DMS114 treated with DMSO at 0.1 percent for 48 hours (cell line): ENCODE measurements at regions not wholly inside any gene's neighbourhood (a gene's known extent, or its start where the extent isn't known, plus 50 kb on each side); places are given as distances from the start of the nearest gene placed in this dataset.

Source experiments
- DNase-seq: peaks from one replicate; lab custom pipeline; 2025; ENCODE audit not compliant: unreplicated experiment; lab: John Stamatoyannopoulos, UW

GRCh38 chr5:18027241-18027867 is 393.1 kb downstream of the TAF11L14 start:
- DNase-seq, result no peak

GRCh38 chr5:18028036-18028435 is 393.8 kb downstream of the TAF11L14 start:
- no peak for DNase-seq

- DNase-seq, result no peak
Measured at GRCh38 chr5:18032744-18033143, 398.5 kb downstream of the TAF11L14 start.

GRCh38 chr5:18036531-18036930 is 402.3 kb downstream of the TAF11L14 start:
- no peak for DNase-seq

DNA sequence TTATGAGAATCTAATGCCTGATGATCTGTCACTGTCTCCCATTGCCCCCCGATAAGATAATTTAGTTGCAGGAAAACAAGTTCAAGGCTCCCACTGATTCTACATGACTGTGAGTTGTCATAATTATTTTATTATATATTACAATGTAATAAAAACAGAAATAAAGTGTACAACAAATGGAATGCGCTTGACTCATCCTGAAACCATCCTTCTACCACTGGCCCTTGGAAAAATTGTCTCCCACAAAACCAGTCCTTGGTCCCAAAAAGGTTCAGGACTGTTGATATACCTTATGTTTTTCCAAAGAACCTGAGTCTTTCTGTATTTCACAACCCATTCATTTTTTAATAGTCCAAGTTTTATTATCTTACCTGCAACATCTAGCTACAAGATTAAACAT is 403.5 kb downstream of the TAF11L14 start:
- no peak for DNase-seq

GRCh38 chr5:18043344-18043743 is 409.1 kb downstream of the TAF11L14 start:
- no peak for DNase-seq

- DNase-seq, result no peak
Measured at GRCh38 chr5:18048449-18048848, 414.2 kb downstream of the TAF11L14 start.

DNA sequence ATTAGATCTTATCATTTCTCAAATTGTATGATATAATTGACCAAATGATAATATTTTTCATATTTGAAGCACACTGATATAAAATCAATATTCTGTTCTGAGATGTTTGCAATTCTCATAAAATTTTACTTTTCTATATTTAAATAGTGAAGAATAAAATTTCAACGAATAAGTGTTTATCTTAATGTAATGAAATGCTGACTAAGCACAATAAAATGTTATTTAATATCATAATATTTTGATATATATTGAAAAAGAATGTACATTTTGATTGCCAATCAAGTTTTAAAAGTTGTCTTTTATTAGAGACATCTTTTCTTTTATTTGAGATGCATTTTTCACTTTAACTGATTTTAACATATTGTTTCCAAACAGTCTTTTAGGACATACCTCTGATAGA is 416.1 kb downstream of the TAF11L14 start:
- no peak for DNase-seq

- DNase-seq, result no peak
Measured at GRCh38 chr5:18050776-18051175, 416.5 kb downstream of the TAF11L14 start.

DNA sequence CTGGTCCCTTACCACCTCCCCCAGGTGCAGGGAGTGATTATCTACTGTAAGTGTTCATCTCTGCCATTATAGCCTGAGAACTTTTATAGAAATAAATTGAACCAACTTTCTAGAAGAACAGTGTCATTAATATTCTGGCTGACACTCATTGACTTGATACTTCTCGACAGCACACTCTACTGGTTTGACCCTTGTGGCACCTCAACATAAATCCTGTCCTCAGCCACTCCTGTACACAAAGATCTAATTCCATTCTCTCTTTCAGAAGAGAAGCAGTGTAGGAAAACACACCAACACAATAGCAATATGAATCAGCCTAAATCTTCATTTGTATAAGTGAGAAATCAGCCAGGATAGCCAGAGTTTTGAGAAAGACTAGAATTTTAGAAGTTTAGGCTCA is 417.7 kb downstream of the TAF11L14 start:
- no peak for DNase-seq

DNA sequence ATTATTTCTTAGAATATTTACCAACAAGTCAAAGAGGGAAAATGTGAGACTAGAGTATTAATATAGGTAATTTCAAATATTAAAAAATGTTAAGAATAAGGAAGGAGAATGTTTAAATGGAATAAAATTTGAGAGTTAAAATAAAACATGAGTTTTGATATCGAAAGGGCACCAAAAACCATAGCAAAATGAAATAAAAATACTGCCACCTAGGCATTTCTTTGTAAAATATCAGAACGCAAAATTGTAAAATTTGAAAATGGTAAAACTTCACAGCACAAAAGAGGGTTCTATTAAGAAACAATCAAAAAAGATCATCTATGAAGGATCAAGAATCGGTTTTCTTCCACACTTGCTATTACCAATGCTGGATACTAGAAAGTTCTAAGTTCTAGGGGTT is 418.3 kb downstream of the TAF11L14 start:
- DNase-seq, result no peak

DNA sequence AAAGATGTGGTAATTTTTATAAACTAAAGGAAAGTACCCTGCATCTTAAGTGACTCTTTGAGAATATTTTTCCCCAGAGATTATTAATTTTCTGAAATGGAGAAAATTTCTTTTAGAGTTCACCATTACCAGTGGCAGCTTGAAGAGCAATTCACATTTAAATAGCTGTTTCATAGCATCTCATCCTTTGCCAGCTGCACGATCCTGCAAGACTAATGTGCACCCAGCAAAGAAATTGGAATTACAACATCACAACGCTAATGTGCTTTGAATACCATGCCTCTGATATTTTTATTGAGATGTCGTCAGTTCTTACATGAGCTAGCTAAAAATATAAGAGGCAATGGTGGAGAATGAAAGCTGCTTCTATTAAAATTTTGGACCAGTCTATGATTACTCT is 423.5 kb downstream of the TAF11L14 start:
- DNase-seq, result no peak

DNA sequence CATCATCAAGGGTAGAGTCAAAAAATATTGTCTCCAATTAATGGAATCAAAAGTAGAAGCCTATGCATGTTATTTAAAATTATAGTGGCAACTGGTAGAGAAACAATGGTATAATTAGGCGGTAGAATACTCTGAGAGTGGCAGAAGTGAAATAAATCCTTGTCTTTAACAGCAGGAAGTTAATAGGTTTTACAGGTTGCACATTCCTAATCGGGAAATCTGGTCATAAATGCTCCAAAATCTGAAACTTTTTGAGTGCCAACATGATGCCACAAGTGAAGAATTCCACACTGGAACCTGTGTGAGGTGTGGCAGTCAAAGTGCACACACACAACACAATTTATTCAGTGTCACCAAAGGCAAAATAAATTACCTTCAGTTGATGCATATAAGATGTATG is 433.4 kb downstream of the TAF11L14 start:
- DNase-seq, result no peak

- no peak for DNase-seq
Measured at GRCh38 chr5:18068826-18069225, 434.6 kb downstream of the TAF11L14 start.

DNA sequence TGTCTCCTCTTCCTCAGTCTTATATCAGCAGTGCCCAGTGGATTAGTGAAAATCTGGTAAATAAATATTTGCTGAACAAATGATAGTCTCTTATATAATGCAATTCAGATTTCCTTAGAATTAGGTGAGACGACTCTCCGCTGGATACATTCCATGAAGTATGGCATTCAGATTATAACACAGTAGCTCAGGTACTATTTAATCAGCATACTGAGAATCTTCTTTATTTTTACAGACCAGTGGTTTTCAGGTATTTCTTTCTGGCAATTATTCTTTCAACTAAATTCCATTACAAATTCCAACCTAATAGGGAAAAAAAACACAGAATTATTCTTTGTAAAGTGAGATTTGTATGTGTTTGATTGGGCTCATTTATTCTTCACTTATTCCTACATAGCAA is 435.5 kb downstream of the TAF11L14 start:
- DNase-seq, result no peak

- no peak for DNase-seq
Measured at GRCh38 chr5:18072600-18072999, 438.3 kb downstream of the TAF11L14 start.

GRCh38 chr5:18074961-18075360 is 440.7 kb downstream of the TAF11L14 start:
- DNase-seq, result no peak

DNA sequence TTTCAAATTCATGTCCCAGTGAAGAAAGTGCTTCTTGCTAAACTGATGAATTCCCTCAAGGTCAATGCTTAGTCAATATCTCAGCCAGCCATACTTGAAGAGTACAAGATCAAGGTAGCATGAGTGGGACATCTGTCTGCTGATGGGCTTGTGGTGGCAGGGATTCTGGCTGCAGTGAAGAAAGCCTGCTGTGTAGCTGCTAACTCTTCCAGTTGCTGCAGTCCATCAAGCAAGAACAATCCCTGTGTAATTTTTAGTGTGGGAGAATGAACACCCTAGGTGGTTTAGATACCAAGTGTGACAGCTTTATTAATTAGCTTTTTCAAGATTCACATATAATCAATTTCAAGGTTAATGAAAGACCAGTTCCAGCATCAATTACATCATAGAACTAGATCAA is 443.9 kb downstream of the TAF11L14 start:
- no peak for DNase-seq

- DNase-seq, result no peak
Measured at GRCh38 chr5:18079831-18080230, 445.6 kb downstream of the TAF11L14 start.

DNA sequence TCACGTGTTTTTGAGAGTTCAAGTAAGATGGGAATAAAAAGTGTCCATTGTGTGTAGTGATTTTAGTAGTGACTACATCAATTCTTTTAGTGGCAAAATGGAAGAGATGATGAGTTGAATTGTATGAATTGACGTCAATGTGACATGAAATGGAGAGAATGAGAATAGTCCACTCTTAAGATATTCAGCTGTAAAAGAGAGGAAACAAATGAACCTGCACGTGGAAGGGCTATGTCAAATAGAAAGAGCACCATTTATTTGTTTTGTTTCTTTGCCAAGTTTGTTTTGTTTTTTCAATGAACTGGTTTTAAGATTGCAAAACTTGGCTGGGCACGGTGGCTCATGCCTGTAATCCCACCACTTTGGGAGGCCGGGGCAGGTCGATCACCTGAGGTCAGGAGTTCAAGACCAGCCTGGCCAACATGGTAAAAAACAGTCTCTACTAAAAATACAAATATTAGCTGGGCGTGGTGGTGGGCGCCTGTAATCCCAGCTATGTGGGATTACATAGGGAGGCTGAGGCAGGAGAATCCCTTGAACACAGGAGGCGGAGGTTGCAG is 453.8 kb downstream of the TAF11L14 start:
- no peak for DNase-seq

DNA sequence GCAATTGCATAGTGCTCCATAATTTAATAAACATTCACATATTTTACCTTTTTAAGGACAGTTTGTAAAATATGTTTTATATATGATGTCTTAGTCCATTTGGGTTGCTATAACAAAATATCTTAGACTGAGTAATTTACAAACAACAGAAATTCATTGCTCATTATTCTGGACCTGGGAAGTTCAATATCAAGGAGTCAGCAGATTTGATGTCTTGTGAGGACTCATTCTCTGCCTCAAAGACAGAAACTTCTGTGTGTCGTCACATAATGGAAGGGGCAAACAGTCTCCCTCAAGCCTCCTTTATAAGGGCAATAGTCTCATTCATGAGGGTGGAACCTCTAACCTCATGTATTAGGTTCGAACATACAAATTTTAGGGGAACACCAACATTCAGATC is 455.9 kb downstream of the TAF11L14 start:
- DNase-seq, result no peak

GRCh38 chr5:18091142-18091541 is 456.9 kb downstream of the TAF11L14 start:
- DNase-seq, result no peak

DNA sequence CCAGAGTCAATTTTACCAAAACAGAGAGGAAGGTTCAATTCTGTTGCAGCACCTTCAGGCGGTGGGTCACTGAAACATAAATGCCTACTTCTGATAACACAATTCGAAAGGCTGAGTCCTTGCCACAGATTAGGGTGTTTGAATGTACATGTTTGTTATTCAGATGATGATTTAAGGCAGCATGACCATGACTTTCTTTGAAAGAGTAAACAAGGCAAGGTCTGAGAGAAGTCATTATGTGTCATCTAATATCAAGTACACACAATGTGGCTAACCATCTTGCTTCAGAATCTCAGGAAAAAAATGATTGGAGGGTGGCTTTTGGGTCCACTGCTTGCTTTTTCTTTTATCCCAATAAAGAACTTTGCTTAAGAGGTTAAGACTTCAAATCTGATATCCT is 457.5 kb downstream of the TAF11L14 start:
- DNase-seq, result no peak
